AG04449 (cell line): ENCODE measurements at regions not wholly inside any gene's neighbourhood (a gene's known extent, or its start where the extent isn't known, plus 50 kb on each side); places are given as distances from the start of the nearest gene placed in this dataset.

Experiments used
- CTCF ChIA-PET: fragments of 350-600 bp; formaldehyde crosslinking; extraction: SDS; loops from one replicate; lab custom pipeline; 2021; ENCODE audit warnings: antibody characterized with exemption; lab: Yijun Ruan, JAX
- POLR2A ChIA-PET: fragments of 400-600, 350-600 bp; formaldehyde crosslinking; extraction: SDS; loops from one replicate; lab custom pipeline; 2020; ENCODE audit warnings: antibody characterized with exemption, inconsistent platforms; lab: Yijun Ruan, JAX
- DNase-seq: peaks from one replicate; pipeline ENCODE4 v3.0.0-alpha.2; 2010; ENCODE audit warnings: low read depth, low spot score
- H3K4me3 ChIP-seq: 2 replicates; pipeline ENCODE4 v1.5.1; 2011; ENCODE audit warnings: low read depth, mild to moderate bottlenecking, control low read depth, low read length
- TF ChIP-seq, protein P1 (sequence below): IDR thresholded peaks from one replicate; pipeline ENCODE4 v1.5.1; 2011; ENCODE audit warnings: mild to moderate bottlenecking, moderate library complexity, low read length, control low read depth, inconsistent platforms; ENCODE audit not compliant: insufficient read depth; ENCODE audit errors: missing control alignments

DNA sequence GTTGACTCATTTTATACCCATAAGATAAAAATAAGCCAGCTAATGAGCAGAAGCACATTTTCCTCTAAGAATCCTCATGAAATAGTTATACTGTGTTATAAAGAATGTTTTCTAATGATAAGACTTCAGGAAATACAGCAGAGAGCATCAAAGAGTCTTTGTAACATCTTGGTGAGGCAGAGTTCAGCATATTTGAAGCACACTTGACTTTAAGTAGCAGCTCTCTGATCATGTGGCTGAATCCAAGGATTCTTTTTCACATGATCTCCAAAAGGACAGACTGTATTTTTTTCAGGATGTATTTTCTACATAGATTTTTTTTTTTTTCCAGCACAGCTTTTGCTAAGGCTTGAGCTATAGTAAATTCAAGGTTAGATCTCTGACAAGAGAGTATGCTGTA, 195.1 kb downstream of the SI start:
- no peak overlapping the region for H3K4me3 ChIP-seq
- POLR2A ChIA-PET = no interaction called here
- CTCF ChIA-PET = no interaction called here
- no peak for DNase-seq
- TF ChIP-seq, protein P1, sequence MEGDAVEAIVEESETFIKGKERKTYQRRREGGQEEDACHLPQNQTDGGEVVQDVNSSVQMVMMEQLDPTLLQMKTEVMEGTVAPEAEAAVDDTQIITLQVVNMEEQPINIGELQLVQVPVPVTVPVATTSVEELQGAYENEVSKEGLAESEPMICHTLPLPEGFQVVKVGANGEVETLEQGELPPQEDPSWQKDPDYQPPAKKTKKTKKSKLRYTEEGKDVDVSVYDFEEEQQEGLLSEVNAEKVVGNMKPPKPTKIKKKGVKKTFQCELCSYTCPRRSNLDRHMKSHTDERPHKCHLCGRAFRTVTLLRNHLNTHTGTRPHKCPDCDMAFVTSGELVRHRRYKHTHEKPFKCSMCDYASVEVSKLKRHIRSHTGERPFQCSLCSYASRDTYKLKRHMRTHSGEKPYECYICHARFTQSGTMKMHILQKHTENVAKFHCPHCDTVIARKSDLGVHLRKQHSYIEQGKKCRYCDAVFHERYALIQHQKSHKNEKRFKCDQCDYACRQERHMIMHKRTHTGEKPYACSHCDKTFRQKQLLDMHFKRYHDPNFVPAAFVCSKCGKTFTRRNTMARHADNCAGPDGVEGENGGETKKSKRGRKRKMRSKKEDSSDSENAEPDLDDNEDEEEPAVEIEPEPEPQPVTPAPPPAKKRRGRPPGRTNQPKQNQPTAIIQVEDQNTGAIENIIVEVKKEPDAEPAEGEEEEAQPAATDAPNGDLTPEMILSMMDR = no peak

DNA sequence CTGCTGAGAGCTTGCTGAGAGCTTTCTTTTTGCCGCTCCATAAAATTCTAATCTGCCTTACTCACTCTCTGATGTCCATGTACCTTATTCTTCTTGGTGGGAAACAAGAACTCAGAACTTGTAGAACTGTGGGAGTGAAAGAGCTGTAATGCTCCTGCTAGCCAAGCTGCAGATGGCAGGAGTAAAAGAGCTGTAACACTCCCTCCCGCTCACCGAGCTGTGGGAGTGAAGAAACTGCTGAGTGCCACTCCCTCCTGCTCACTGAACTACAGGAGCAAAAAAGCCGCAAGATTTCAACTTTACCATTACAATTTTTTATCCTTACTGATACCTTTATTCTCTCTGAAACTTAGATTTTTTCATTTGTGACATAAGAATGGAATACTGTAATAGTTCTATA, 199.1 kb downstream of the SI start:
- no peak overlapping the region for H3K4me3 ChIP-seq
- ChIA-PET CTCF (no interaction called here), POLR2A (no interaction called here)
- TF ChIP-seq, protein P1 = no peak
- DNase-seq = no peak

DNA sequence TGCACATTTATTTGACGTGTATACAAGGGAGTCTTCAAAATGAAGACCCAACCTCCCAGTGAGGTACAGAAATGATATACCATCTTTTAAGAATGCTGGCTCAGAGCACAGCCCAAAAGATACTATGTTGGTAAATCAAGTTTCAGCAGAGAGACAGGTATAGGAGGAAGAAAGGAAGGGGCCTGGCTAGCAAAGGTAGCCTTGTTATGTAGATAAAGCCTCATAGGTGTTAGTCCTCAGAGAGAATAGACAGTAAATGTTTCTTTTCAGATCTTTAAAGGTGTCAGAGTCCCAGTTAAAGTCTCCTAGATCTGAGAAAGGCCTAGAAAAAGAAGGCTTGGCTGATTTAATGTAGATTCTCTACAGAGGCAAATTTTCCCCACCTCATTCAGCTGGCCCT, 213.8 kb downstream of the SI start:
- POLR2A ChIA-PET = no interaction called here
- DNase-seq = no peak
- TF ChIP-seq, protein P1 = no peak
- H3K4me3 ChIP-seq = no peak overlapping the region
- CTCF ChIA-PET = no interaction called here

DNA sequence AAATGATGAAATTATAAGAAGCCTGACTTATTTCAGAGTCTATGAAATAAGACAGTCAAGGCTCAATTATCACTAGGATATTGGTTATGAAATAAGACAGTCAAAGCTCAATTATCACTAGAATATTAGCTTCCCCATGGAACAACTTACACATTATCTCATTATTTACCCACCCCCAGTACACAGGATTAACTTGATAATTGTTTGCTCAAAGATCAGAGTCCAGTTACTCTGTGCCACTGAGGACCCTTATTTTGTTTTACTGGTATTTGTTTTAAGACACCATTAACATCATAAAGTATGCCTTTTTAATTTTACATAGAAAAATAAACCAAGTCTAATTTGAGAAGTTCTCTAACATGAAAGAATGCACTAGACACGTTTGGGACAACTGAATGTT, 225.4 kb downstream of the SI start:
- no peak overlapping the region for H3K4me3 ChIP-seq
- ChIA-PET CTCF (no interaction called here), POLR2A (no interaction called here)
- no peak for DNase-seq
- TF ChIP-seq, protein P1 = no peak

DNA sequence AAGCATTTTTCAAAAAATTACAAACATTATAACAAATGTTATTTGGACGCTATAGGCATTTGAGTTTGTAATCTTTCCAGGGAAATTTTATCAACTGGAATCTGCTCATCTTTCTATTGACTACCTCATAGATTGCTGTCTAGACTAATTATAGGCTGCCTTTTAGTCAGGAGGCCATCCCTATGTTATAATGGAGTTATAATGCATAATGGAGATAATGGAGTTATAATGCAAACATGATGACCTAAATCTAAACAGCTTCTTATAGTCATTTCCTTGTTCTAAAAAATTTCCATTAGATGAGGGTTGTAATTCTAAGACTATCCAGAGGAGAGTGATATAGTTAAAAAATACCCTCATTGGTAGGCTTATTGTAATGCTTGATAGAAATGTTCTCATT, 226.4 kb downstream of the SI start:
- ChIA-PET POLR2A (no interaction called here), CTCF (no interaction called here)
- TF ChIP-seq, protein P1 = no peak

DNA sequence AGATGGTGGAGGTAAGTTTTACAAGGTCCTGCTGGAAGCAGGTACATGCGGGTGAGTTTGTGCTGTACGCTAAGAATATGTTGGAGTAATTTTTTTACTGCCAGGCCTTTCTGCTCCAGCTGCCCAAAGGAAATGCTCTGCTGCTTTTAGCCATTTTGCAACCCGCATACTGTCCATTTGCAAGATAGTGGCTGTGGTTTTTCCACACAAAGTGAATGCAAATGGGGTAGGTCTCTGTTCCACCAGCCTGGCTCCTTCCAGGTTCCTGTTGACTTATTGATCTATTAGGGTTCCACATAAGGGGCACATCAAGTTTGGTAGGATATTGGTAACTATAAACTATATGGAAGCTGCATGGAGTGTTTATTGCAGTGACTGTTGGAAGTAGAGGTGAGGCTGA, 227.1 kb downstream of the SI start:
- POLR2A ChIA-PET = no interaction called here
- no peak overlapping the region for H3K4me3 ChIP-seq
- CTCF ChIA-PET = no interaction called here
- DNase-seq = no peak
- TF ChIP-seq, protein P1 = no peak

More for the DNA sequence above, 226.4 kb downstream of the SI start:
- no peak for DNase-seq
- no peak overlapping the region for H3K4me3 ChIP-seq

DNA sequence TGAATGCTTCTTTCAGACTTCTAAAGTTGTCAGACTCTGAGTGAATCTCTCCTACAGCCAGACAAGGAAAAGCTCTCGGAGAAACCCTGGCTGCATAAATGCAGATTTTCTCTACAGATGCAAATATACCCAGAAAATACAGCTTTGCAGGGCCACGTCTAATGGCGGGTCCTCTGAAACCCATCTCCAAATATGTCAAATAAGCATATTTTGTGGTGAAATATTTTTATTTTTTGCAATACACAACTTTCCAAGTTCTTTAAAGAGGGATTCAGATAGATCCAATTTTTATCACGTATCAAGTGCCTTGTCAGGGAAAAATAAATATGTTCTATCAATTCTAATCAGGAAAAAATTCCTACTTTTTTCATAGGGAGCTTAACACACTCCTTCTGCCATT, 229.4 kb downstream of the SI start:
- TF ChIP-seq, protein P1 = no peak
- ChIA-PET POLR2A (no interaction called here), CTCF (no interaction called here)
- H3K4me3 ChIP-seq = no peak overlapping the region
- DNase-seq = no peak
